Cardiac septum (tissue), 1 donor: ENCODE measurements at regions not wholly inside any gene's neighbourhood (a gene's known extent, or its start where the extent isn't known, plus 50 kb on each side); places are given as distances from the start of the nearest gene placed in this dataset.

Source experiments
- DNase-seq: peaks from one replicate; pipeline ENCODE4 v3.0.0-alpha.2; 2020; ENCODE audit warnings: low spot score
- intact Hi-C: fragments of 100-400 bp; cut with DNase I; formaldehyde crosslinking; loops from one replicate; pipeline ENCODE4 v1.14.0; 2022
- donor health status: DM: no; HTN: no; CAD: no.

GRCh38 chr7:25279705-25280104 lies 51.4 kb upstream of the NPVF start:
- no peak for DNase-seq

DNA sequence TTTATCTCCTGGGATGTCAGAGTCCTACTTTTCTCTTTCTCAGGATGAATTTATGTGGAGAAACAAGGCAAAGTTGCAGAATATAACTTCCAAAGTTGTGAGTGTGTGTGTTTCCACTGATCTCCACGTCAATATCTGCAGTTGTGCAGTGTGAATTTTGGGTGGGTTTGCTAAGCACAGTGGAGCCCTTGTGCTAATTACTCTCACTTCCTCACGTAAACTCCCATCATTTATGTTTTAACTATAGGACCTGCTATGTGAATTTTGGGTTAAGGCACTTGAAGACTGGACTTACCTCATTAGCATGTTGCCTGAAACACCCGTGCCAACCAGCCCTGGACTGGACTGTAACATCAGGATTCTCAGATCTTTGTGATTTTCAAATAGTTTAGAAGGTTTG lies 51.9 kb upstream of the NPVF start:
- DNase-seq: no peak
- intact Hi-C loops: no loop called here

More at GRCh38 chr7:25279705-25280104, 51.4 kb upstream of the NPVF start:
- intact Hi-C loops: no loop called here

GRCh38 chr7:25282194-25282593 lies 53.9 kb upstream of the NPVF start:
- DNase-seq: no peak
- intact Hi-C loops: no loop called here

GRCh38 chr7:25286756-25287155 lies 58.5 kb upstream of the NPVF start:
- intact Hi-C loops: no loop called here
- no peak for DNase-seq

DNA sequence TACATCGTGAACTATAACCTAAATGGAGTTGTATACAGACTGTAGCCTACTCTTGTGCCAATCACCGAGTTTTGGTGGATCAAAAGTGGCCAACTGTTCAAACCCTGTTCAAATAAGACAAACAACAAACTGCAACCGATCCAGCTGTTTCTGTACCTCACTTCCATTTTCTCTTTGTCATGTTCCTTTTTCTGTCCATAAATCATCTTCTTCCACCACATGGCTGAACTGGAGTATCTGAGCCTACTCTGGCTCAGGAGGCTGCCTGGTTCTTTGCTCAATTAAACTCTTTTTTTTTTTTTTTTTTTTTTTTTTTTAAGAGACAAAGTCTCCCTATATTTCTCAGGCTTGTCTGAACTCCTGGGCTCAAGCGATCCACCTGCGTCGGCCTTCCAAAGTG lies 59.0 kb upstream of the NPVF start:
- intact Hi-C loops: no loop called here
- no peak for DNase-seq

GRCh38 chr7:25288556-25289307 lies 60.4 kb upstream of the NPVF start:
- DNase-seq: no peak
- intact Hi-C loops: no loop called here

- intact Hi-C loops: no loop called here
These were observed 61.2 kb upstream of the NPVF start for GRCh38 chr7:25289518-25289917.

GRCh38 chr7:25294624-25295023 lies 66.3 kb upstream of the NPVF start:
- intact Hi-C loops: no loop called here
- no peak for DNase-seq

More at GRCh38 chr7:25289518-25289917, 61.2 kb upstream of the NPVF start:
- DNase-seq: no peak

DNA sequence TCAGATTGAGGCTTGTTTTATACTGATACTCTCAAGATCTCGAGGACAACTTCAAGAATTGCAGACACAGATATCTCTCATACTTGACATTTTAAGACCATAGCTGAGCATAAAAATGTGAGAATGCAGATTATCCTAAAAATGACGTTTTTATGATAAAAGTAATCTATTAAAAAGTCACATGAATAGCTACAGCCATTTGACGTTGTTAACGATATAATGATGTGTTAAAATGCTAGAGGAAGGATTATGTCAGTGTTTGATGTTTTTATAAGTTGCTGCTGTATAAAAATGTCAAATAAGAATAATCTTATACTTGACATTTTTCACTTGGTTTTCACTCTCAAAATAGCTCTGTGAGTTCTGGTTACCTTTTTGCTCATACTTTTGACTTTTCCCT lies 67.1 kb upstream of the NPVF start:
- DNase-seq: no peak
- intact Hi-C loops: no loop called here

GRCh38 chr7:25296086-25296485 lies 67.8 kb upstream of the NPVF start:
- no peak for DNase-seq
- intact Hi-C loops: no loop called here

DNA sequence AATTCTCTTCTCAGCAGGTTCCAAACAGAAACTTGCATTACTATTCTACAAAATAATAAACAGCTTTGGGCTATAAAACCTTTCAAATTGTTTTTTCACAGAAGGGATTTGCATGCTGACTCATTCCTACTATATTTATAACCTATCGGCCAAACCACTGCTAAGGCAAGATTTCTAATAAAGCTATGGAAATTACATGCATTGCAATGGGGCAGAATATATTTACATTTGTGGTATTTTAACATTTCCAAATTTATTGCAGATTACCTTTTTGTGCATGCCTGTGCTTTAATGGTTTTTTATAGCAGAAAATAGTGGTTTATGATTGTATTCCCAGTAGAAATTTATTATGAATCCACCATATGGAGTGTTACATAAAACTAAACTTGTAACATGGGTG lies 69.0 kb upstream of the NPVF start:
- no peak for DNase-seq
- intact Hi-C loops: no loop called here

GRCh38 chr7:25303281-25304181 lies 75.2 kb upstream of the NPVF start:
- DNase-seq: no peak
- intact Hi-C loops: no loop called here

DNA sequence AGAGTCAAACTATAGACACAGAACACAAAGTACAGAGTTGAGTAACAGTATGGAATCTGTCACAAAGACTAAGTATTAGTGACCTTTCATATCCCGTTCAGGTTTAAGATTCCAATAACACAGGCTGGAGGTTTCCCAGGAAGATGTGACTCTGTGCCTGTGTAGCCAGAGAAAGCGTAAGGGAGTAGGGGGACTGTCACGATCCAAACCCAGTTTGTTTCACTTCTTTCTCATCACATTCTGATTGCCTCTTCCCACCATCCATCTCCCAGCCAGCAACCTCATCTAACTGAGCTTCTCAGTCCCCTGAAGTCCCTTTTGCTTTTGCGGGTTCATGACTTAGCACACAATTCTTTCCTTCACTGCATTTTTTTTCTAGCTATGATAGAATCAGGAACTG lies 76.4 kb upstream of the NPVF start:
- intact Hi-C loops: no loop called here
- no peak for DNase-seq

DNA sequence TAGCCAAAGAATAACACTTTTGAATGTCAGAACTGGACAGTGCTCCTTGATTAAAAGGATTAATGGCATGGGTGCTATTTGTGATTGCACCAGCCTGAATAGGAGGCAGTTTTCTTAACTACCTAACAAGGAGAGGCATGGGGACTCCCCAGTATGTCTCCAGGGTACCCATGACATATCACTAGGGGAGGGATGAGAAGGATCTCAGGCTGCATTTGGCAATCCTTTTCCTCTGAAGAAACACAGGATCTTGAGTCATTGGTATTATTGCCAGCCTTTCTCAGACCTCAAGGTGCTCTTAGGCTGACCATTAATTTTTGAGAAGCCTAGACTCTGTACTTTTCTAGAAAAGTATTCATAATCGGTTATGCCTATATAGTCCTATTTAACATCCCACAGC lies 77.5 kb upstream of the NPVF start:
- intact Hi-C loops: no loop called here
- DNase-seq: no peak

DNA sequence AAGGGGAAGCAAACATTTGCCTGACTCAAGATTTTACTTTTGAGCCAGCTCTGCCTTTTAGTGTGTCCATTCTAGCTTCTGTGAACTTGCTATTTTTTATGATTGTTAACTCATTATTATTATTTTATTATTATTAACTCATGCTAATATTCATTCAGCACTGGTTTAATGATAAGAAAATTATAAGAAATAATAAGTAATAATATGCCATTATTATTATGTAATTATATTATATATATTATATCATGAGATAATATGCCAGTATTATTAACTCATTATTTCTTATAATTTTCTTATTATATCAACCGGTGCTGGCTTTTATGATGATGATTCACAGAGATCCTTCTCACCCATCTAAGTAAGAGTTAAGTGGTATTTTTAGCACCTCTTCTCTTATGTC lies 79.3 kb upstream of the NPVF start:
- no peak for DNase-seq
- intact Hi-C loops: no loop called here

GRCh38 chr7:25308246-25308645 lies 80.0 kb upstream of the NPVF start:
- DNase-seq: no peak
- intact Hi-C loops: no loop called here

DNA sequence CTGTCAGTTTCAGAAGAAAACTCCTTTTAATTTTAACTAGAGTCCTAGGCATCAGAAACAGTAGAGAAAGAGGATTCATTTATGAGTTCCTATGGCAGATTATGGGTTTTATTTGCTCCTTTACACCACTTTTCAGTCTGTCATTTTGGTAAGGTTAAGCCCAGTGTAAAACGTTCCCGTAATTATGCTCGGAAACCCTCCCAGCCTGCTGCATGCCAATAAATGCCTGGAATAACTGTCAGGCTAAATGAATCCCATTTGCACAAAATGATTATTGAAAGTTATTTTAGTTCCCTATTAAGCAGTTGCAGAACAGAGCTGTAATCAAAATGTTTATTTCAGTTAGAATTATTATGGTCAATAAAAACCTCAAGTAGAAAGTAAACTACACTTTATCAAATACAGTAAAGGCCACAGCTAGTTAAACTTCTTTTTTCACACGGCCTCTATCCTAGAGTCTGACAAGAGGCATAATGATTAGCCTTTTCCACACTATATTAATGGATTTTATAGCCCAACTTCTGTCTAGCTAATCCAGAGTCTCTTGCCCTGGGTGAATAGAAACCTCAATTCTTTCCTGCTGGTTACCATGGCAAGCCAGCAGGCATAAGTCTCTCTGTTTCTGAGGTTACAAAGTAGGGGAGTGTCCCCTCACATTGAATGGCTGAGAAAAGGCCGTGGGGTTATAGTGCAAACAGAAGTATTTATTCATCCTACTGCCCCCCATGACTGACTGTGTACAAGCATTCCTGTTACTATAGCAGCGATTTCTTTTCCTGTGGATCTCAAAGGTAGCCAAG lies 80.8 kb upstream of the NPVF start:
- DNase-seq: no peak
- intact Hi-C loops: no loop called here

DNA sequence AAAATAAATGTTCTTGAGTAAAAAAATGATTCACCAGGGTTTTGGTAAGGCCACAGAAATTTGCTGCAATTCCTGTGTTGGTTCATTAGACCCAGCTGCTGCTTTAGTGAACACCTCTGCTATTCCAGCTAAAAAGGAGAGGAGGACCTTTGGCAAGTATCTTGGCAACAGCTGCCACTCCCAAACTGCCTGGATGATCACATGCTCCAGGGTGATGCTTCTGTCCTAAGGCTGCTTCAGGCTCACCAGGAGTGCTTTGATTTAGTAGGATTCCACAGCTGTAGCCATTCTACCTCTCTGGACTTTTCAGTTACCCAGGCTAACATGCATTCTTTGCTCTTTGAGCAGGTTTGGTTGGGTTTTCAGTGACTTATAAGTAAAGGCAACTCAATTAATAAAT lies 82.6 kb upstream of the NPVF start:
- no peak for DNase-seq
- intact Hi-C loops: no loop called here

DNA sequence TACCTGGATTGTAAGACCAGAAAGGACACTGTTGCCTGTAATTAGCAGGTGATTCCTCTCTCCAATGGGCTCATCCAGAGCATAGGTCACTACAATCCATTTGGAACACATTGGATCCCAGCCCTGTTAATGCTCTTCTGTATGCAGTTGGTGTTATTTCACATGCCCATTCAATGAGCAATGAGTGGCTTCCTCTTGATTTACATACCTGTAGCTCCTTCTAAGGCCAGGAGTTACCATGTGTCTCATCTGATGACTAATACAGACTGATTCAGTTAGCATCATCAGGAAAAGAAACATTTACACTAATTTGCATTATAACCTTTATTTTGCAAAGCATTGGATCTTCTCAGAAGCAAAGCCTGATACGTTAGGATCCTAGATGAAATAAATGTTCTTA lies 83.1 kb upstream of the NPVF start:
- intact Hi-C loops: no loop called here
- no peak for DNase-seq

GRCh38 chr7:25312968-25313367 lies 84.7 kb upstream of the NPVF start:
- no peak for DNase-seq
- intact Hi-C loops: no loop called here
